Activated naive CD4-positive, alpha-beta T cell treated with anti-CD3 and anti-CD28 coated beads, Interleukin-2, amount 10 ng/mL, durations not matched to agents 7 days and 5 days (primary cell): ENCODE measurements at regions not wholly inside any gene's neighbourhood (a gene's known extent, or its start where the extent isn't known, plus 50 kb on each side); places are given as distances from the start of the nearest gene placed in this dataset.
"Not testable (repeated sequence)": the region's sequence is repeated elsewhere in the genome, so short reads cannot be mapped to it uniquely, and the experiment has no call there.

Experiments
- CTCF ChIA-PET: fragments of 350-600 bp; sonication (Branson Sonifier 250); formaldehyde crosslinking; loops from one replicate; lab custom pipeline; 2021; ENCODE audit warnings: antibody characterized with exemption; lab: Charles Lee
- DNase-seq: peaks from one replicate; pipeline ENCODE4 v3.0.0-alpha.2; 2020
- H3K27ac Mint-ChIP-seq: one replicate; pipeline ENCODE4 v1.8.0; 2021; ENCODE audit warnings: mild to moderate bottlenecking, moderate library complexity, mixed read lengths
- H3K27me3 Mint-ChIP-seq: one replicate; pipeline ENCODE4 v1.8.0; 2021; ENCODE audit warnings: mild to moderate bottlenecking, mixed read lengths
- H3K36me3 Mint-ChIP-seq: one replicate; pipeline ENCODE4 v1.8.0; 2021; ENCODE audit warnings: mixed read lengths
- H3K4me1 Mint-ChIP-seq: one replicate; pipeline ENCODE4 v1.8.0; 2021; ENCODE audit warnings: mixed read lengths
- H3K4me3 Mint-ChIP-seq: one replicate; pipeline ENCODE4 v1.8.0; 2021; ENCODE audit warnings: mild to moderate bottlenecking, moderate library complexity, mixed read lengths
- H3K9me3 Mint-ChIP-seq: one replicate; pipeline ENCODE4 v1.8.0; 2021; ENCODE audit warnings: mixed read lengths

GRCh38 chr22:27242917-27243589 lies 558.5 kb downstream of the MN1 start:
- Mint-ChIP-seq H3K27me3 (no peaks in the 10 kb centered on the region), H3K4me1 (peaks cover 9% of the 10 kb centered on the region), H3K4me3 (no peak overlapping the region), H3K27ac (no peak overlapping the region), H3K36me3 (no peaks in the 10 kb centered on the region), H3K9me3 (peaks cover 10% of the 10 kb centered on the region)
- no peak for DNase-seq
- CTCF ChIA-PET = interaction anchor here (0.7 kb wide), 1 partner anchor 13 kb away, joined by 3 read pairs; no protein-coding TSS in a partner anchor

DNA sequence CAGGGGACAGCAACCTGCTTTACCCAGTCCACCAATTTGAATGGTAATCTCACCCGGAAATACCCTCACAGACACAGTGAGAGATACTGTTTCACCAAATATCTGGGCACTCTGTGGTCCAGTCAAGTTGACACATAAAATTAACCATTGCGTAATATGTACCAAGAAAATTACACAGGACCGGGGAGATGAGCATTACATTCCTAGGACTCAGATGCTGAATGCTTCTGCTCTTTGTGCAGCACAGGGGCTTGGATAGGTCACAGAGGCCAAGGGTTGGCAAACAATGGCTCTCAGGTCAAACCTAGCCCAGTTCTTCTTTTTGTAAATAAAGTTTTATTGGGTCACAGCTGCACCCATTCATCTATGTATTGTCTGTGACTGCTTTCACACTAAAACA lies 557.2 kb downstream of the MN1 start:
- no peaks in the 10 kb centered on the region for H3K27me3 Mint-ChIP-seq
- CTCF ChIA-PET = no interaction called here

GRCh38 chr22:27245056-27245455 lies 556.5 kb downstream of the MN1 start:
- Mint-ChIP-seq H3K4me3 (no peak overlapping the region), H3K4me1 (peaks cover 9% of the 10 kb centered on the region), H3K36me3 (no peaks in the 10 kb centered on the region), H3K27me3 (no peaks in the 10 kb centered on the region), H3K9me3 (peaks cover 10% of the 10 kb centered on the region), H3K27ac (no peak overlapping the region)
- CTCF ChIA-PET = no interaction called here
- DNase-seq = no peak

More for the DNA sequence above, 557.2 kb downstream of the MN1 start:
- Mint-ChIP-seq H3K36me3 (no peaks in the 10 kb centered on the region), H3K4me3 (no peak overlapping the region), H3K4me1 (peaks cover 9% of the 10 kb centered on the region), H3K9me3 (peaks cover 10% of the 10 kb centered on the region), H3K27ac (no peak overlapping the region)
- DNase-seq = no peak

DNA sequence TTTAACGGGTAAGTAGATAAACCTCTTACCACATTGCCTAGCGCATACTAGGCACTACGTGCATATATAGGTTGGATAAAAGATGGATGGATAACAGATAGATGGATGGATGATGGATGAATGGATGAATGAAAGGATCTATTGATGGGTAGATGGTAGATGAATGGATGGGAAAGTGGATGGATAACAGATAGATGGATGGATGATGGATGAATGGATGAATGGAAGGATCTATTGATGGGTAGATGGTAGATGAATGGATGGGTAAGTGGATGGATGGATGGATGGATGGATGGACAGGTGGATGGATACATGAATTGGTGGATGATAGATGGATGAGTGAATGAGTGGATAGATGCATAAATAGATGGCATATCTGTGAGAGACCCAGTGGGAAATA lies 555.0 kb downstream of the MN1 start:
- Mint-ChIP-seq H3K4me1 (peaks cover 9% of the 10 kb centered on the region), H3K4me3 (no peak overlapping the region), H3K27ac (no peak overlapping the region), H3K36me3 (no peaks in the 10 kb centered on the region), H3K27me3 (no peaks in the 10 kb centered on the region), H3K9me3 (peaks cover 10% of the 10 kb centered on the region)
- no peak for DNase-seq
- CTCF ChIA-PET = no interaction called here

GRCh38 chr22:27247701-27248434 lies 553.7 kb downstream of the MN1 start:
- no peak overlapping the region for H3K4me3 Mint-ChIP-seq
- CTCF ChIA-PET = no interaction called here

DNA sequence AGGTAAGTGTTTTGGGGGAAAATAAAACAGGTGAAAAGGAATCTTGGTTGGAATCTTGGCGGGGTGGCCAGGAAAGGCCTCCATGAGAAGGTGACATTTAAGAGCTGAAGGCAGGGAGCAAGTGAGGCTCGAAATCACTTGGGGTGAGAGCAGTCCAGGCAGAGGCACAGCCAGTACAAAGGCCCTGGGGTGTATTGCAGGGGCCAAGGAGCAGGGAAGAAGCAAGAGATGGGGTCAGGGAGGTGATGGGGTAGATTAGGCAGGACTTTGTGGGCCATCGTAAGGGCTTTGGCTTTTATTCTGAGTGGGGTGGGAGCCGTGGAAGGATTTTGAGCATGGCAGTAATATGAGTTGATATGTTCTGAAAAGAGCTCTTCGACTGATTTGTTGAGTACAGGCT lies 551.1 kb downstream of the MN1 start:
- Mint-ChIP-seq H3K4me1 (peaks cover 9% of the 10 kb centered on the region), H3K9me3 (peaks cover 24% of the 10 kb centered on the region), H3K36me3 (no peaks in the 10 kb centered on the region), H3K27ac (no peak overlapping the region), H3K4me3 (no peak overlapping the region), H3K27me3 (no peaks in the 10 kb centered on the region)
- no peak for DNase-seq
- CTCF ChIA-PET = no interaction called here

More at GRCh38 chr22:27247701-27248434, 553.7 kb downstream of the MN1 start:
- H3K4me1 Mint-ChIP-seq = peaks cover 9% of the 10 kb centered on the region
- peaks cover 14% of the 10 kb centered on the region for H3K9me3 Mint-ChIP-seq
- no peaks in the 10 kb centered on the region for H3K36me3 Mint-ChIP-seq
- no peak overlapping the region for H3K27ac Mint-ChIP-seq
- H3K27me3 Mint-ChIP-seq = no peaks in the 10 kb centered on the region
- no peak for DNase-seq

DNA sequence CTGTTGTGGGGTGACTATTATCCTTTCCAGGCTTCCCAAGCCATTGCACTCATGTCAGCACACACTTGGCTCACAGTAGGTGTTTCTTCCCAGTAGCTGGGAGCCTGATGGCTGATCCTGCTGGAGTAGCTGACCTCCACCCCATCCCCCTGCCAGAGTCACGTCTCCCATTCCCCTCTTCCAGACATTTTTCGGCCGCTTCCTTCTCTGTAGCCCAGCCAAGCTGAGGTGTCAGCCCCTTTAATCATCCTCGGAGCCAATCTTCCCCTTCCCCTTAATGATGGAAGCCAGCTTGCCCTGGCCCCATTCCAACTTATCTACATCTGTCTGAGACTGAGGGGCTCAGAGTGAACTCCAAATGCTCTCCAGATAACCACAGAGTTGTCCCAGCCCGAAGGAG lies 550.7 kb downstream of the MN1 start:
- Mint-ChIP-seq H3K36me3 (no peaks in the 10 kb centered on the region), H3K9me3 (peaks cover 26% of the 10 kb centered on the region), H3K4me3 (no peak overlapping the region), H3K4me1 (peaks cover 9% of the 10 kb centered on the region), H3K27me3 (no peaks in the 10 kb centered on the region), H3K27ac (no peak overlapping the region)
- CTCF ChIA-PET = no interaction called here
- DNase-seq = no peak

- Mint-ChIP-seq H3K4me1 (peaks cover 9% of the 10 kb centered on the region), H3K27ac (no peak overlapping the region), H3K4me3 (no peak overlapping the region), H3K36me3 (no peaks in the 10 kb centered on the region), H3K27me3 (no peaks in the 10 kb centered on the region), H3K9me3 (peaks cover 23% of the 10 kb centered on the region)
- DNase-seq = no peak
- CTCF ChIA-PET = no interaction called here
Measured at GRCh38 chr22:27251563-27251962, 550.0 kb downstream of the MN1 start.

GRCh38 chr22:27252282-27253049 lies 549.1 kb downstream of the MN1 start:
- H3K4me3 Mint-ChIP-seq = no peak overlapping the region
- H3K36me3 Mint-ChIP-seq = no peaks in the 10 kb centered on the region
- peaks cover 5% of the 10 kb centered on the region for H3K4me1 Mint-ChIP-seq
- no peaks in the 10 kb centered on the region for H3K27me3 Mint-ChIP-seq
- DNase-seq = no peak
- CTCF ChIA-PET = no interaction called here
- H3K27ac Mint-ChIP-seq = no peak overlapping the region
- peaks cover 19% of the 10 kb centered on the region for H3K9me3 Mint-ChIP-seq

GRCh38 chr22:27253108-27253902 lies 548.3 kb downstream of the MN1 start:
- CTCF ChIA-PET = interaction anchor here (0.7 kb wide), 1 partner anchor 1145 kb away, joined by 3 read pairs; no protein-coding TSS in a partner anchor
- H3K4me1 Mint-ChIP-seq = no peaks in the 10 kb centered on the region
- H3K9me3 Mint-ChIP-seq = peaks cover 19% of the 10 kb centered on the region
- no peaks in the 10 kb centered on the region for H3K27me3 Mint-ChIP-seq
- no peak for DNase-seq
- no peaks in the 10 kb centered on the region for H3K36me3 Mint-ChIP-seq
- H3K27ac Mint-ChIP-seq = no peak overlapping the region
- no peak overlapping the region for H3K4me3 Mint-ChIP-seq

DNA sequence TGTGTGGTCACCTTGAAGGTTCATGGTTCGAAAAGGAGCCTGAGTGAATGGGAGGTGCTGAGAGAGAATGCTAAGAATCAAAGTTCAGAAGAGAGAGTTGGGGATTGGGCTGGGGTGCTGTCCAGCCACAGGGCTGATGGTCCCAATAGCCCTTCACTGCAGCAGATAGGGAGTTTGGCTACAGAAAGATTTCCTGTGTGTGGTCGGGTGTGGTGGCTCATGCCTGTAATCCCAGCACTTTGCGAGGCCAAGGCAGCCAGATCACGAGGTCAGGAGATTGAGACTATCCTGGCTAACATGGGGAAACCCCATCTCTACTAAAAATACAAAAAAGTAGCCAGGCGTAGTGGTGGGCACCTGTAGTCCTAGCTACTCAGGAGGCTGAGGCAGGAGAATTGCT lies 547.5 kb downstream of the MN1 start:
- H3K27ac Mint-ChIP-seq, H3K36me3 Mint-ChIP-seq, H3K27me3 Mint-ChIP-seq, H3K4me3 Mint-ChIP-seq, DNase-seq, CTCF ChIA-PET, H3K4me1 Mint-ChIP-seq: not testable (repeated sequence)
- peaks cover 19% of the 10 kb centered on the region for H3K9me3 Mint-ChIP-seq

- Mint-ChIP-seq H3K4me1 (no peaks in the 10 kb centered on the region), H3K36me3 (no peaks in the 10 kb centered on the region), H3K27me3 (no peaks in the 10 kb centered on the region), H3K27ac (no peak overlapping the region), H3K4me3 (no peak overlapping the region), H3K9me3 (peaks cover 19% of the 10 kb centered on the region)
- DNase-seq = no peak
- CTCF ChIA-PET = no interaction called here
Measured at GRCh38 chr22:27255580-27255979, 546.0 kb downstream of the MN1 start.

- Mint-ChIP-seq H3K27me3 (no peaks in the 10 kb centered on the region), H3K4me1 (no peaks in the 10 kb centered on the region), H3K36me3 (no peaks in the 10 kb centered on the region), H3K9me3 (peaks cover 14% of the 10 kb centered on the region), H3K27ac (no peak overlapping the region), H3K4me3 (no peak overlapping the region)
- CTCF ChIA-PET = no interaction called here
- DNase-seq = no peak
Measured at GRCh38 chr22:27257987-27258386, 543.6 kb downstream of the MN1 start.

DNA sequence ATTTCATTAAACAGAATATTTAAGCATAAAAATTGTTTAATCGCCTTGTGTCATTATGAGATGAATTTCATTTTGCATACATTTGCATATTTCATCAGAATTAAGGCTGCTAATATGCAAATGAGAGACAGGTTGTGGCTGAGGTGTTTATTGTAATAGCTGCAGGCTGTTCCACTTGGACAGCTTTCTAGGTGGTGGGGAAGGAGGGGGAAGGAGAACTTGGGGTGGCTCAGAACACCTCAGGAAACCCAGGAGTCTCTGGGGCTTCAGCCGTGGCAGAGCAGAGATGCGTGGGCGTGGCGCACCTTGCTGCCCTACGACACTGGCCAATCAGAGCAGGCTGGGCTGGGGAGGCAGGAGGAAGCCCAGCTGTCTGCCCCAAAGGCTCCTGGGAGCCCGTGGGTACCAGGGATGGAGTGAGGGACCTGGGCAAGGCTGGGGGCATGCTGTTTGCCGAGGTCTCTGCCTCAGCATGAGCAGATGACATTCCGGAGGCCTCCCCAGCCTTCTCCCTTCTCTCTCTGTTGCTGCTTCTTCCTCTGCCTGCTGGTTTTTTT lies 542.9 kb downstream of the MN1 start:
- Mint-ChIP-seq H3K27ac (no peak overlapping the region), H3K4me1 (no peaks in the 10 kb centered on the region), H3K27me3 (no peaks in the 10 kb centered on the region), H3K9me3 (peaks cover 14% of the 10 kb centered on the region), H3K36me3 (no peaks in the 10 kb centered on the region), H3K4me3 (no peak overlapping the region)
- CTCF ChIA-PET = no interaction called here
- DNase-seq = no peak
